Hippocampal formation (tissue), 2 donors: ENCODE measurements at regions not wholly inside any gene's neighbourhood (a gene's known extent, or its start where the extent isn't known, plus 50 kb on each side); places are given as distances from the start of the nearest gene placed in this dataset.
A peak's percentile ranks its signal among the peaks of the same experiment; 100 is the strongest.

Source experiments
- DNase-seq, 2 donors: peaks; one replicate each; lab custom pipeline; 2025; lab: John Stamatoyannopoulos, UW

DNA sequence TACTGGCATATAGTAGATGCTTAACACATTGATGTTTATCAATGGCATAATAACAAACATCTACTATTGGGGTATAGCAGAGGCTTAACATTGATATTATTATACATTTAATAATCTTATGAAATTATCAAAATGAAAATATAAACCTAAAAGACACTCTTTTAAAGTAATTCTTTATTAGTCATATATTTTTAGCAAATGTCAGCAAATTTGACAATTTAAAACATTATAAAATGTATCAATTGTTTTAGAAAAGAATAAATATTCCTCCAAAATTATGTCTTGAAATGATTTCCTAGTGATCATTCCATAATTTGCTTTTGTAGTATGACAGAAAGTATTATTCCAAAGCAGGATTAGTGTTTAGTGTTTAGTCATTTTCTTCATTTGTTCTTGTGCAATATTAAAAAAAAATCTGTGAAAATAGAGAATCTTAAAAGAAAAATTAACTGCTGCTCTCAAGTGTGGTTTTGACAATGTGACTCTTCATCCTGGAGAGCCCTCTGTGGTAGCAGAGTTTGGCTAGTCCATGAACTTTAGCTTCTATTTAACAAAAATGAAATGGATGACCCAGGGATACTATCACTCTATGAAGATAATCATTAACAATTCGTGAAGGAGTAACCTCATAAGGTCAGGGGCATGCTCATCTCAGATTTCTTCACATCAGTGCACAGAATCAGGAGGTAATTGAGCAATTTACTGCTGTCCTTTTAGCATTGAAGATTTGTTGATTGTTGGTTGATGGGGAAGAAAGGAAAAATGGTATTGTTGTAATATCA lies 1018.5 kb downstream of the LRFN5 start:
- no peak for DNase-seq

DNA sequence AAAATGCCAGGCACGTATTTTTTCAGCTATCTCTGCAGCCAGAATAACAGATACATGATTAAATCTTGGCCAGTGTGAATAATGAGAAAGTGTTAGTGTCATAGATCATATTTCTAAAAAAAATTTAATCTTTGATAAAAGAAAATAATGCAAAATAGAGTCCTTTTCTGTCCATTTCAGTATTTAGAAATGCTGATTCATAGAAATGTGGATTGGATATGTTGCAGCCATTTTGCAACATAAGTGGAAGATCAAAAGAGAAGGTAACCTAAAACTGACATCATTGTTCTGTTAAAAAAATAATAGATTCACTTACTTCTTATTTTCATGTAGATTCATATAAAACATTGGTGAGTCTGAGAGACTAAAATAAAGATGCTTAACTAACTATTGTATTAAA lies 1010.3 kb downstream of the LRFN5 start:
- DNase-seq = no peak

GRCh38 chr14:42606839-42607238 lies 1000.2 kb downstream of the LRFN5 start:
- DNase-seq = no peak

DNA sequence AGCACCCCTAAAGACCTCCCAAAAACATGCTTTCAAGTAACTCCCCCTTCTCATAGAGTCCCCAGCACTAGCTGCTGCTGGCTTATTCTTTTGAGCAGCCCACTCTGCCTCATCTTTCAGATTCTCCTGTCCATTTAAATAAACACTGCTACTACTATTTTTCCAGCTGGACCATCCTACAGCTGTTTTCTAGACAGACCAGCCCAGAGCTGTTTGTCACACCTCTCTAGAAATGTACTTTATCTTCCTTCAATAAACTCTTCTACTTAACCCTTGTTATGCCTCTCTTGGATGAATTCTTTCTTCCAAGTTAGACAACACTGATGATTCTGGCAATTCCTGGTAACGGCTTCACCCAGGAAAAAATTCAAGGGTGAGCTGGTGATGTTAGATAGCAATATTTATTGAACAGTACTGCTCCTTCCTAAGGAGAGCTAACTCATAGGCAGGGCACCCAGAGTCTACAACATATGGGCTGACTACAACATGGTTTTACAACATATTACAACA lies 995.7 kb downstream of the LRFN5 start:
- no peak for DNase-seq

DNA sequence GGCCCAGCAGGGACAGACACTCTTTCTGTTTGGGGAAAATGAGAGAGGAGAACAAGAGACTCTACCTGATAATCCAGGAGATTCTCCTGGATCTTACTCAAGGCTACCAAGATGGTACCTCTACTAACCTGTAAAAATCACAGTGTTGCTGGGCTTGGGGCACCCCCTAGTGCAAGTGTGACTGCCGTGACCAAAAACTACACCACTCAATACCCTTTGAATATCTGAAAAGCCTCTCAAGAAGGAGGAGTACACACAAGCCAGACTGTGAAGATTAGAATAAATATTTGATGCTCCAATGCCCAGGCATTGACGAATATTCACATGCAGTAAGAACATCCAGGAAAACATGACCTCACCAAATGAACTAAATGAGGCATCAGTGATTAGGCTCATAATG lies 965.4 kb downstream of the LRFN5 start:
- DNase-seq = no peak

- DNase-seq = no peak
Observed at GRCh38 chr14:42569227-42569626, 962.6 kb downstream of the LRFN5 start.

- no peak for DNase-seq
Observed at GRCh38 chr14:42565556-42565955, 958.9 kb downstream of the LRFN5 start.

- DNase-seq = no peak
Observed at GRCh38 chr14:42563313-42563712, 956.6 kb downstream of the LRFN5 start.

DNA sequence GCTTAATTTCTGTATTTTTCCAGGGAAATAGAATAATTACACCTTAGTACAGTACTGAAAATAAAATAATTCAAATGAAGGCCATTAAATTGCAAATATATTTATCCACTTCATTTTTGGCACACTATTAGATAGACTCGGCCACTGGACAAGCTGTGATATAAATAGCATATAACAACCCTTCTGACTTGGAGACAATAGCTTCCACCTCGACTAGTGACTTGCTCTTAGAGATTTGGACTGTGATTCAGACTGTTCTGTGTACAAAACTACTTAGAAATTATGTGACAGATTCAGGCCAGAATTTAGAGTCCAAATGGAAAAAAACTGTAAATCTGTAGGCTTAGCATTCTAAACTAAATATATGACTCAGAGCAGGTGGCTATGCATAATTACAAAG lies 949.9 kb downstream of the LRFN5 start:
- no peak for DNase-seq

- no peak for DNase-seq
Observed at GRCh38 chr14:42555365-42555764, 948.7 kb downstream of the LRFN5 start.

DNA sequence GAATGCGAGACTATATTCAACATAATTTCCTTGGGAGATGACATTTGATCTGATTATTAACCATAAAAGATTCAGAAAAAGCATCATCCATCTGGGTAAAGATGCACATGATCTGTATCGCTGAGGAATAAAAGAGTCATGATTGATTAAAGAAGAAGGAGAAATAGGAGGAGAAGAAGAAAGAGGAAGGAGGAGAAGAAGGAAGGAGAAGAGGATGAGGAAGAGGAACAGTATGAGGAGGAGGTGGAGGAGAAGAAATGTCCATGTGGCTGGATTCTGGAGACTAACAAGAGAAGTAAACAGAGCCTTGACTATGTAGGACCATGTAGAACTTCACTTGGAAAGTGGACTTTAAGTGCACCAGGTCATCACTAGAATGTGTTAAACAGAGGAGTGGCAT lies 947.4 kb downstream of the LRFN5 start:
- DNase-seq = no peak

GRCh38 chr14:42550310-42550709 lies 943.6 kb downstream of the LRFN5 start:
- DNase-seq = peak in 1 of 2 donors; percentile 11

DNA sequence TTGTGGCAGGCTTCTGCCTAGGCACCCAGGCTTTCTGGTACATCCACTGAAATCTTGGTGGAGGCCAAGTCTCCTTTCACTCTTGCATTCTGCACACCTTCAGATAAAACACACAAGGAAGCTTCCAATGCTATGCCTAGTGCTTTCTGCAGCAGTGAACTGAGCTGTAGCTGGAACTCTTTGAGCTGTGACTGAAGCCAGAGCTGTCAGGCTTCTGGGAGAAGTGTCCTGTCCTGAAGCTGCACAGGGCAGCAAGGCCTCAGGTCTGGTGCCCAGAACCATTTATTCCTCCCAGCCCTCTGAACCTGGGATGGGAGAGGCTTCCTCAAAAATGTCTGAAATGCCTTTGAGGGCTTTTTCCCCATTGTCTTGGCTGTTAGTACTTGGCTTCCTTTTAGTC lies 941.7 kb downstream of the LRFN5 start:
- no peak for DNase-seq

- no peak for DNase-seq
Observed at GRCh38 chr14:42545636-42546035, 939.0 kb downstream of the LRFN5 start.

GRCh38 chr14:42541535-42542001 lies 934.9 kb downstream of the LRFN5 start:
- DNase-seq = no peak

DNA sequence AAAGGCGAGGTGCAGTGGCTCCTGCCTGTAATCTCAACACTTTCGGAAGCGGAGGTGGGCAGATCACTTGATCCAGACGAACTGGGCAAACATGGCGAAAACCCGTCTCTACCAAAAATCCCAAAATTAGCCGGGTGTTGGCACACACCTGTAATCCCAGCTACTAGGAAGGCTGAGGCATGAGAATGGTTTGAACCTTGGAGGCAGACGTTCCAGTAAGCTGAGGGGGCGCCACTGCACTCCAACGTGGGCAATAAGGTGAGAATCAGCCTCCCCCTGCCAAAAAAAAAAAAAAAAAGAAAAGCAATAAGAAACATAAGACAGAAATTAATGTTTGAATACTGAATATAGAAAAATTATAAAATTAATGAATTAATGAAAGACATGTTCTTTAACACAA lies 928.7 kb downstream of the LRFN5 start:
- no peak for DNase-seq

- DNase-seq = no peak
Observed at GRCh38 chr14:42533476-42533875, 926.8 kb downstream of the LRFN5 start.

DNA sequence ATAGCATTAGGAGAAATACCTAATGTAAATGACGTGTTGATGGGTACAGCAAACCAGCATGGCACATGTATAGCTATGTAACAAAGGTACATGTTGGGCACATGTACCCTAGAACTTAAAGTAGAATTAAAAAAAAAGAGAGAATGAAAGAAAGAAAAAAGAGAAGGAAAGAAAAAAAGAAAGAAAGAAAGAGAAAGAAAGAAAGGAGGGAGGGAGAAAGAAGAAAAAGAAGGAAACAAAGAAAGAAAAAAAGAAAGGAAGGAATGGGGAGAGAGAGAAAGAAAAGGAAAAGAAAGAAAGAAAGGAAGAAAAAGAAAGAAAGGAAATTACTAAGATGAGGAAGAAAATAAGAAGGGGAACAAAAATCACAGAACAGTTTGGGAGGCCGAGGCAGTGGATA lies 925.5 kb downstream of the LRFN5 start:
- no peak for DNase-seq

DNA sequence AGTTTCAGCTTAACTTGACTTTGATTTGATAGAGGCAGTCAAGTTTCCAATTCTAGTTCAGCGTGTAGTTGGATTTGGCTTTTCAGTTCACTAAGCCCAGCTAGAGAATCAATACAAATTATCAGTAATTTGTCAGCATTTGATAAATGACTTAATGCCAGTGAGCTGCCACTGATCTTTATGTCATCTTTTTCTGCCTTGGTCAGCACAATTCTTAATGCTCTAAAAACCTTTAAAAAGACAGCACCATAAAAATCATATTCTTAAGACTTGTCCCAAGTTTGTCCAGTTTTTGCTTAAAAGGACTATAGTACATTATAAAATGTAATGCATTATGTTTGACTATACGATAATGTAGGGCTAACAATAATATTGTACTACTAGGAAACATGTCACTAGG lies 920.5 kb downstream of the LRFN5 start:
- no peak for DNase-seq

- DNase-seq = no peak
Observed at GRCh38 chr14:42523666-42524065, 917.0 kb downstream of the LRFN5 start.

GRCh38 chr14:42517806-42518500 lies 911.3 kb downstream of the LRFN5 start:
- DNase-seq = no peak

- no peak for DNase-seq
Observed at GRCh38 chr14:42513837-42514236, 907.2 kb downstream of the LRFN5 start.

GRCh38 chr14:42510071-42510470 lies 903.4 kb downstream of the LRFN5 start:
- DNase-seq = no peak
